GM21786 (cell line): ENCODE measurements at regions not wholly inside any gene's neighbourhood (a gene's known extent, or its start where the extent isn't known, plus 50 kb on each side); places are given as distances from the start of the nearest gene placed in this dataset.
A peak's percentile ranks its signal among the peaks of the same experiment; 100 is the strongest.
"Not testable (repeated sequence)": the region's sequence is repeated elsewhere in the genome, so short reads cannot be mapped to it uniquely, and the experiment has no call there.

ENCODE experiments used
- ATAC-seq: cut with Tn5 transposase; IDR thresholded peaks from one replicate; pipeline ENCODE4 v1.9.1; 2021; ENCODE audit not compliant: unreplicated experiment

GRCh38 chr16:70014915-70015314, 63.8 kb downstream of the CLEC18A start:
- ATAC-seq: not testable (repeated sequence)

GRCh38 chr16:70016751-70017150, 65.6 kb downstream of the CLEC18A start:
- ATAC-seq: not testable (repeated sequence)

GRCh38 chr16:70018254-70018653, 67.1 kb downstream of the CLEC18A start:
- ATAC-seq: peak; percentile 56

- ATAC-seq: not testable (repeated sequence)
Measured at GRCh38 chr16:70023207-70023606, 72.1 kb downstream of the CLEC18A start.

- not testable (repeated sequence) for ATAC-seq
Measured at GRCh38 chr16:70023956-70024355, 72.8 kb downstream of the CLEC18A start.

- ATAC-seq: not testable (repeated sequence)
Measured at GRCh38 chr16:70026165-70026854, 75.2 kb downstream of the CLEC18A start.

- not testable (repeated sequence) for ATAC-seq
Measured at GRCh38 chr16:70032906-70033305, 81.2 kb upstream of the PDPR start.

GRCh38 chr16:70037913-70038312, 76.2 kb upstream of the PDPR start:
- ATAC-seq: not testable (repeated sequence)

- ATAC-seq: not testable (repeated sequence)
Measured at GRCh38 chr16:70040554-70040953, 73.6 kb upstream of the PDPR start.

- ATAC-seq: not testable (repeated sequence)
Measured at GRCh38 chr16:70043538-70044067, 70.5 kb upstream of the PDPR start.

GRCh38 chr16:70046560-70046959, 67.6 kb upstream of the PDPR start:
- not testable (repeated sequence) for ATAC-seq

GRCh38 chr16:70048083-70048482, 66.0 kb upstream of the PDPR start:
- ATAC-seq: not testable (repeated sequence)

GRCh38 chr16:70058056-70058455, 56.1 kb upstream of the PDPR start:
- not testable (repeated sequence) for ATAC-seq

- not testable (repeated sequence) for ATAC-seq
Measured at GRCh38 chr16:70059429-70059828, 54.7 kb upstream of the PDPR start.

GRCh38 chr16:70060521-70061027, 53.6 kb upstream of the PDPR start:
- not testable (repeated sequence) for ATAC-seq

GRCh38 chr16:70061671-70062218, 52.4 kb upstream of the PDPR start:
- not testable (repeated sequence) for ATAC-seq

- ATAC-seq: not testable (repeated sequence)
Measured at GRCh38 chr16:70062947-70063346, 51.2 kb upstream of the PDPR start.
